Natural killer cell treated with Interleukin-12 subunit alpha and Interleukin-12 subunit beta and Interleukin-15 and Interleukin-18, amount 100 ng/mL, for 72 hours (primary cell): ENCODE measurements at regions not wholly inside any gene's neighbourhood (a gene's known extent, or its start where the extent isn't known, plus 50 kb on each side); places are given as distances from the start of the nearest gene placed in this dataset.

Source experiments
- ATAC-seq, 2 donors: fragments of 150-1000 bp; cut with Tn5 transposase in 1 of 2; sonication (Bioruptor Pico), chemical (Tn5 transposase) in 1 of 2; 2 replicates each; pipeline ENCODE4 v1.10.0; 2021
- DNase-seq: peaks from one replicate; pipeline ENCODE4 v3.0.0; 2022; ENCODE audit warnings: low spot score
- H3K27ac Mint-ChIP-seq, 2 donors: 1 replicate in 1 of 2; 2 replicates in 1 of 2; pipeline ENCODE4 v1.8.0; 2022; ENCODE audit warnings: mixed read lengths in 2 of 2, mild to moderate bottlenecking in 1 of 2, moderate library complexity in 1 of 2
- H3K27me3 Mint-ChIP-seq, 2 donors: 1 replicate in 1 of 2; 2 replicates in 1 of 2; pipeline ENCODE4 v1.8.0; 2022; ENCODE audit warnings: mixed read lengths in 2 of 2
- H3K36me3 Mint-ChIP-seq: one replicate; pipeline ENCODE4 v1.8.0; 2022; ENCODE audit warnings: mixed read lengths
- H3K4me1 Mint-ChIP-seq, 2 donors: 1 replicate in 1 of 2; 2 replicates in 1 of 2; pipeline ENCODE4 v1.8.0; 2022; ENCODE audit warnings: low read depth in 2 of 2, mixed read lengths in 2 of 2, mild to moderate bottlenecking in 1 of 2
- H3K4me3 Mint-ChIP-seq: one replicate; pipeline ENCODE4 v1.8.0; 2022; ENCODE audit warnings: mixed read lengths
- H3K9me3 Mint-ChIP-seq: 2 replicates; pipeline ENCODE4 v1.8.0; 2022; ENCODE audit warnings: mixed read lengths

DNA sequence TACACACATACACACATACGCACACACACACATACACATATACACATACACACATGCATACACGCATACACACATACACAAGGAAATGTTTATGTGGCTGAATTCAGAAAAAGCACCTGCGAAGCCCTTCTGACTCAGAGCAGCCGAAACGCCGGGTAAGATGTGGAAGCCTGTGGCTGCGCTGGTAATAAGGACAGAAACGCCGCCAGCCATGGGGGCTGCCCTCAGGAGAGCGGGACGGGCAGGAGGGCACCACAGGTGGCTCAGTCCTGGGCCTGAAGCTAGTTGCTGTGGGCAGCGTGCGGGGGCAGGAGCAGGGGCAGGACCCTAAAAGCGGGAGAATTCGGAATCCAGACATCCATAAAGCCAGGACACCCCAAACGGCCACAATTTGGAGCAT lies 378.3 kb downstream of the BRD1 start:
- Mint-ChIP-seq H3K4me3 (no peak overlapping the region), H3K4me1 (peaks cover 0 to 2% of the 10 kb centered on the region in 2 donors), H3K27me3 (peaks cover 11 to 20% of the 10 kb centered on the region in 2 donors), H3K27ac (no peak overlapping the region), H3K36me3 (no peaks in the 10 kb centered on the region), H3K9me3 (no peaks in the 10 kb centered on the region)
- DNase-seq (no peak), ATAC-seq (no peak)

DNA sequence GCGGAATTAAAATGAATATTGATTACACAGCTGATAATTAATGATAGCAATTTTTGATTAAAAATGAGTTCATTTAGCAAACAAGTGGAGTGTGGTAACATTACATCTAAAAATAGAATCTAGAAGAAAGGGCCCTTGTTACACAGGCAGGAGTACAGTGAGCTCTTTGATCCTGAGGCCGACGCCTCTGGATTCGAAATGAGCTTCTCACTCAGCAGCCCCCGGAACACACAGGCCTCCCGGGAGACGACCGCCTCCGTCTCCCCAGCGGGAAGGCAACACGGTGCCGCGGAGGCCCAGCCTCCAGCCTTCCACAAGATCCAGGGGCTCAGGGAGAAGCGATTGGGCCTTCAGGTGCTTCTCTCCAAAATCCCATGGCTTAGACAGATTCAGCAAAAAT lies 379.1 kb downstream of the BRD1 start:
- Mint-ChIP-seq H3K27ac (no peak overlapping the region), H3K9me3 (no peaks in the 10 kb centered on the region), H3K27me3 (peaks cover 11 to 20% of the 10 kb centered on the region in 2 donors), H3K4me1 (peaks cover 0 to 2% of the 10 kb centered on the region in 2 donors), H3K36me3 (no peaks in the 10 kb centered on the region), H3K4me3 (no peak overlapping the region)
- ATAC-seq (no peak), DNase-seq (no peak)

DNA sequence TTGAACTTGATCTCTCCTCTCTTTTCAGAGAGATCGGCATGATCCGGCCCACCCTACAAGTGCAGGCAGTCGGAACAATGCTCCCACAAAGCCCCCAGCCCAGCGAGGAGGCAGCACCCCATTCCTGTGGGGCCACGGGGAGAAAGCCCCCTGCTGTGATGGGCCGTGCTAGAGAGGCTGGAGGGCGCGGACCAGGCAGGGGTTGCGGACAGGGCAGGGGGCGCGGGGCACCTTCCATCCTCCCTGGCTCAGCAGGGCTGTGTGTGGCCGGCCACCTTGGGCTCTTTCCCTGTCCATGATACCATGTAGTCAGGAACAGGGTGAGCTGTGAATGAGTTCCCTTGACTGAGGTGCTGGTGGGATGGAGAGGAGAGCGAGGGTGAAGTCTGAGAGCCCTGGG lies 379.8 kb downstream of the BRD1 start:
- Mint-ChIP-seq H3K27ac (no peak overlapping the region), H3K27me3 (peaks cover 11 to 20% of the 10 kb centered on the region in 2 donors), H3K4me1 (peaks cover 0 to 2% of the 10 kb centered on the region in 2 donors), H3K4me3 (no peak overlapping the region), H3K9me3 (no peaks in the 10 kb centered on the region), H3K36me3 (no peaks in the 10 kb centered on the region)
- ATAC-seq (peak in 1 of 2 donors; percentile 45), DNase-seq (no peak)

DNA sequence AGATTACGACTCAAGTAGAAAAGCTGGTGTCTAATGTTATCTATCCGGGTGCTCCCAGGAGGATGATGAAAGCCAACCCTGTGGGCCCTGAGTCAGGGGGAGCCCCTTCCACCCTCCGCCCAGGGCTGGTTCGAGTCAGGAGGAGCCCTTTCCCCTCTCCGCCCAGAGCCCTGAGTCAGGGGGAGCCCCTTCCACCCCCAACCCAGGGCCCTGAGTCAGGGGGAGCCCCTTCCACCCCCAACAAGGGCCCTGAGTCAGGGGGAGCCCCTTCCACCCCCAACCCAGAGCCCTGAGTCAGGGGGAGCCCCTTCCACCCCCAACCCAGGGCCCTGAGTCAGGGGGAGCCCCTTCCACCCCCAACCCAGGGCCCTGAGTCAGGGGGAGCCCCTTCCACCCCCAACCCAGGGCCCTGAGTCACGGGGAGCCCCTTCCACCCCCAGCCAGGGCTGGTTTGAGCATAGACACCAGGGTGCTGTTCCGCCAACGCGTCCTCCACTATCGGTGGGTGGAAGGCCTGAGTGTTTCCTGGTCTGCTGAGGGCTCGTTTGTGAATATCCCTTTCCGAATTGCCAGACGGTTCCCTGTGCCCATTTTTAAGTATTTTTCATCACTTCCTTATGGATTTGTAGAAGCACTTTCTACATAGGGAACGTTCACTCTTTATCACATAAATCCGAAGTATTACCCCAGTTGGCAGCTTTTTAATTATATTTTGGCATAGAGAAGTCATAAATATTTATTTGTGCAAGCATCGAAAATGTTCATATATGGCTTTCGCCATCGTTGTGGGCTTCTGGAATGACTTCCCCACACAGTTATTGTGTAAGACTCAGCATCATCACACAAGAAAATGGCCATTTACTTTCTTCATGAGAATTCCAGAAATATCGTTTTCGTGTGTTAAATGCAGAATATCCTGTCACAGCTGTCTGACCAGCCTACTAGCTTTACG lies 380.6 kb downstream of the BRD1 start:
- no peak overlapping the region for H3K4me3 Mint-ChIP-seq
- H3K36me3 Mint-ChIP-seq = no peaks in the 10 kb centered on the region
- ATAC-seq = no peak
- H3K4me1 Mint-ChIP-seq = peaks cover 0 to 2% of the 10 kb centered on the region in 2 donors
- no peak for DNase-seq
- no peaks in the 10 kb centered on the region for H3K9me3 Mint-ChIP-seq
- no peak overlapping the region for H3K27ac Mint-ChIP-seq
- H3K27me3 Mint-ChIP-seq = peaks cover 11 to 20% of the 10 kb centered on the region in 2 donors

DNA sequence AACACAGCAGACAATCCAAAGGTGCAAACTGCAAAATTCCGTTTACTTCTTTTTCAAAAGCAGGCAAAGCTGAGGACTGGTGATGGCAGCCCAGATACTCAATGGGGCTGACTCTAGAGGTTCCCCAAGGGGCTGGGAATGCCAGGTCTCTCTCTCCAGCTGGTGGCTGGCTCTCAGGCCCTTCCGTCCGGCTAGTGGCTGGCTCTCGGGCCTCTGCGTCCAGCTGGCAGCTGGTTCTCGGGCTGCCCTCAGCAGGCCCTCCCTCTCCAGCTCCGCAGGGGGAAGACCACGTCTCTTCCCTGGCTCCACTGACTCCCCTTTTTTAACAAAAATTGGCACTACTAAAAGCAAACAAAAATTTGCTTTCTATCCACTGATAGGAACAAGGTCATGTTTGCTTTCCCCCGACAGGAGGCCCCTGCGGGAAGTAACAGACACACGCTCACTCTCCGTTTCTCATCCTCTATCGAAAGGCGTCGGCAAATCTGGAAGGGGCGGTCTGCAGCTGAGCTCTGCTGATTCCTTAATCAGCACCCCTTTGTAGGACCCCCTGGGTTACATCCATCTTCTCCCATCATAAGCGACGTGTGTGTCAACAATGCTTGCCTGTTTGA lies 381.4 kb downstream of the BRD1 start:
- peaks cover 0 to 2% of the 10 kb centered on the region in 2 donors for H3K4me1 Mint-ChIP-seq
- no peak for ATAC-seq

DNA sequence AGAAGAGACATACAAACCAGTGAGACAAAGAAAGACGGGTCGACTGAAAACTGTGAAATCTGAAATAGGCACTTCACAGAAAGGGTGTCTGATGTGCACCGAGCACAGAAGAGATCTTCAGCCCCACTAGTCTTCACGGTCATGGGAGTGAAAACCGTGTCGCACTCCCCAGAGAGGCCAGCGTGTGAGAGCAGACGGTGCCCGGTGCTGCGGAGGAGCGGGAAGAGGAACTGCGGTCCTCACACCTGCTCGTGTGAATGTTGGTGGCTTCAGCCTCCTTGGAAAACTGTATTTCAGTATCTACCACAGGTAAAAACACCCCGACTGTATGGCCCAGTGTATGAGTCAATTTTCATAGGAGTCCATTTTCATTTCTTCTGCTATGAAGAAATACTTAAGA lies 382.9 kb downstream of the BRD1 start:
- Mint-ChIP-seq H3K4me3 (no peak overlapping the region), H3K27ac (no peak overlapping the region), H3K27me3 (peaks cover 5 to 8% of the 10 kb centered on the region in 2 donors), H3K9me3 (no peaks in the 10 kb centered on the region), H3K36me3 (no peaks in the 10 kb centered on the region), H3K4me1 (no peaks in the 10 kb centered on the region)
- DNase-seq (no peak), ATAC-seq (no peak)

More for the DNA sequence above, 381.4 kb downstream of the BRD1 start:
- no peaks in the 10 kb centered on the region for H3K36me3 Mint-ChIP-seq
- H3K4me3 Mint-ChIP-seq = no peak overlapping the region
- H3K27me3 Mint-ChIP-seq = peaks cover 11 to 20% of the 10 kb centered on the region in 2 donors
- no peaks in the 10 kb centered on the region for H3K9me3 Mint-ChIP-seq
- H3K27ac Mint-ChIP-seq = no peak overlapping the region
- DNase-seq = no peak

DNA sequence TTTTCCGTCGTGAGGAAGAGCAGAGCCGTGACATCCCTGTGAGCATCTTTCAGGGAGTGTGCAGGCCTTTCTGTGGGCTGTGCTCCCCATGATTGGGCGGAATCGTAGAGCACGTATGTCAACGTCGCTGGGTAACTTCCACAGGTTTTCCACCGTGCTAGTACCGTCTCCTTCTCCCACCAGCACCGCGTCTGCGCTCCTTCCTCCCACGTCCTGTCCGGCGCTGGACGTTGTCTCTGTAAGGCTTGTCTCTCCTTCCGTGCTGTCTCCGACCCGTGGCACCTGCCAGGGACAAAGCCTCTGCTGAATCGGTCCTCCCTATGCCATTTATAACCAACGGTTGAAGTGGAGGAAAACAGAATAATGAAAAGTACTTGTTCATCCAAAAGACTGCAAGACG lies 386.7 kb downstream of the BRD1 start:
- Mint-ChIP-seq H3K27me3 (no peaks in the 10 kb centered on the region), H3K36me3 (no peaks in the 10 kb centered on the region), H3K4me3 (no peak overlapping the region), H3K27ac (no peak overlapping the region), H3K4me1 (no peaks in the 10 kb centered on the region), H3K9me3 (no peaks in the 10 kb centered on the region)
- ATAC-seq = no peak
- peak; percentile 45 for DNase-seq

DNA sequence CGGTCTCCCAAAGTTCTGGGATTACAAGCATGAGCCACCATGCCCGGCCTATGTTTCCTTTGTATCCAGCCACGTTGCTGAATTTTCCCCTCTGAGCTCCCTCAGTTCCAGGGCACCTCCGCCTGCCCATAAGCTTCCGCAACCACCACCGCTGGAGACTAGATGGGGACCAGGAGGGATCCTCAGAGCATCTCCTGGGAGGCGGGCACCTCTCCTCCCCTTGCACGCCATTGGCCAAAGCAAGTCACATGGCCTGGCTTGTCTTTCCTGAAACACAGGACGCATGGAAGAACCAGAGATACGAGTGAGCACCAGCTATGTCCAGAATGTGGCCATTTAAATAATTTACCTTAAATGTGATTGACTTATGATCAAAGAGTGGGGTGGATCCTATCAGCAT lies 388.3 kb downstream of the BRD1 start:
- no peak overlapping the region for H3K27ac Mint-ChIP-seq

DNA sequence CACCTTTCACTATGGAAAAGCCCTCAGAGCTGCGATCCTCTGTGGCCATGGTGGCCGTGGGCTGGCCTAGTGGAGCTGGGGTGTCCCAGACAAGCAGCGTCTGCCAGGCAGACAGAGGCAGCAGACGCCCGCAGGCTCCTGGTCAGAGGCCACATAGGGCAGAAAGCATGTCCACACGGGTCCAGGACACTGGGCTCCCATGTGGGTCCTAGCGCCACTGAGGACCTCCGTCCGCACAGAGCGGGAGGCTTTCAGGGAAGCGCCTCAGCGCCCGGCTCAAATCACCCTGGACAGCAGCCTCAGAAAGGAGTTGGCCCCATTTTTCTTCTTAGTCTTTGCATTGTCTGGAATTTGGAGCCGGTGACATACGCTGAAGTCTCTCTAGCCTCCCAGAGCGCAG lies 389.7 kb downstream of the BRD1 start:
- ATAC-seq (no peak), DNase-seq (peak; percentile 50)
- no peaks in the 10 kb centered on the region for H3K36me3 Mint-ChIP-seq
- H3K27ac Mint-ChIP-seq = no peak overlapping the region
- H3K4me1 Mint-ChIP-seq = no peaks in the 10 kb centered on the region
- no peak overlapping the region for H3K4me3 Mint-ChIP-seq
- no peaks in the 10 kb centered on the region for H3K27me3 Mint-ChIP-seq
- no peaks in the 10 kb centered on the region for H3K9me3 Mint-ChIP-seq

More for the DNA sequence above, 388.3 kb downstream of the BRD1 start:
- Mint-ChIP-seq H3K9me3 (no peaks in the 10 kb centered on the region), H3K36me3 (no peaks in the 10 kb centered on the region), H3K4me1 (no peaks in the 10 kb centered on the region), H3K4me3 (no peak overlapping the region), H3K27me3 (no peaks in the 10 kb centered on the region)
- DNase-seq (peak; percentile 29), ATAC-seq (no peak)

DNA sequence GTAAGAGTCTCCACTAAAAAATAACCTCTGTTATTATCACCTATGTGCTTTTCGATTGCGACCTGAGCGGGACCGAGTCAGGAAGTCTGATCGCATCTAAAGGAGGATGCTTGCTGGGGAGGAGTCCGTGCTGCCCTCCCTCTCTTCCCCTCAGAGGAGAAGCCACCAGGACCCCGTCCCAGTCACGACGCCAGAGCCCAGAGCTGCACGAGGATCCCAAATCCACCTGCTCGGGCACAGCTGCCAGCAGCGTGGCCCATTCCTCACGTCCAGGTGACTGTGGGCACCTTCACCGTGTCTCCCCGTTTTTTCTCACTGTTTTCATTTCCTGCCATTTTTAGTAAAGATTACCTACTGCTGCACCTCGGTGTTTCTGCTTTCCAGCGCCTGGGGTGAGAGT lies 390.3 kb downstream of the BRD1 start:
- H3K27ac Mint-ChIP-seq = no peak overlapping the region
- H3K36me3 Mint-ChIP-seq = no peaks in the 10 kb centered on the region
- DNase-seq = peak; percentile 10
- H3K4me3 Mint-ChIP-seq = no peak overlapping the region
- H3K9me3 Mint-ChIP-seq = no peaks in the 10 kb centered on the region
- ATAC-seq = no peak
- H3K4me1 Mint-ChIP-seq = no peaks in the 10 kb centered on the region
- no peaks in the 10 kb centered on the region for H3K27me3 Mint-ChIP-seq

DNA sequence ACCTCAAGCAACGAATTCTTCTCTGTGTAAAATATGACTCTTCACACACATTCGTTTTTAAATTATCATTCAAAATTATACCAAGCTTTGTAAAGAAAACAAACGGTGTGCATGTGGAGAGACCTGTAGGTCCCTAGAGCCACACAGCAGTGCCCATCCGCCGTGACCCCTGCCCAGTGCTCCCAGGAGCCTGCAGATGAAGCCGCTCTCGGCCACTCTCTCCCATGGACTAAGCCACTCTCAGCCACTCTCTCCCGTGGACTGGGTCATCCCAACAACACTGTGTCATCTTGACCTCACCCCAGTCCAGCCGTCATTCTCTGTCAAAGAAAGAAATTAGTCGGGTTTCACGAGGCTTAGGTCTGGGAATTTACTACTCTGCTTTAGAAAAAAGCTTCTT lies 391.6 kb downstream of the BRD1 start:
- no peak for ATAC-seq
- Mint-ChIP-seq H3K36me3 (no peaks in the 10 kb centered on the region), H3K9me3 (no peaks in the 10 kb centered on the region), H3K4me3 (no peak overlapping the region), H3K4me1 (no peaks in the 10 kb centered on the region), H3K27ac (no peak overlapping the region), H3K27me3 (no peaks in the 10 kb centered on the region)
- DNase-seq = no peak

DNA sequence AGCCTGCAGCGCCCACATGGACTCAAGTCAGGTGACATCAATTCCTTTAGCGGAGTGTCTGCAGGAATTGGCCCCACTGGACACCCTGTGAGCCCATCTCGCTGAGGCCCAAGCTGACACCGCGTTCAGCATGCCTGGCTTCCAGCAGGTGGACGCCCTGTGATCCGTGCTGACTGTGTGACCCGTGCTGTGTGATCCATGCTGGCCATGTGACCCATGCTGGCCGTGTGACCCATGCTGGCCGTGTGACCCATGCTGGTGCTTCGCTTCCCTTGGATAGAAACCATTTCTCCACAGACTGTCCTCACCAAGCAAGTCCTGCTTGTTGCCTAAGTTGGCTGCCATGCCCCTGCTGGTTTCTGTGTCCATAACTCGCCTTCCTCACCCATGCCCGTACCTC lies 392.1 kb downstream of the BRD1 start:
- no peaks in the 10 kb centered on the region for H3K27me3 Mint-ChIP-seq
- ATAC-seq = no peak
- no peak overlapping the region for H3K4me3 Mint-ChIP-seq
- H3K4me1 Mint-ChIP-seq = no peaks in the 10 kb centered on the region
- no peaks in the 10 kb centered on the region for H3K36me3 Mint-ChIP-seq
- no peaks in the 10 kb centered on the region for H3K9me3 Mint-ChIP-seq
- no peak overlapping the region for H3K27ac Mint-ChIP-seq
- no peak for DNase-seq

DNA sequence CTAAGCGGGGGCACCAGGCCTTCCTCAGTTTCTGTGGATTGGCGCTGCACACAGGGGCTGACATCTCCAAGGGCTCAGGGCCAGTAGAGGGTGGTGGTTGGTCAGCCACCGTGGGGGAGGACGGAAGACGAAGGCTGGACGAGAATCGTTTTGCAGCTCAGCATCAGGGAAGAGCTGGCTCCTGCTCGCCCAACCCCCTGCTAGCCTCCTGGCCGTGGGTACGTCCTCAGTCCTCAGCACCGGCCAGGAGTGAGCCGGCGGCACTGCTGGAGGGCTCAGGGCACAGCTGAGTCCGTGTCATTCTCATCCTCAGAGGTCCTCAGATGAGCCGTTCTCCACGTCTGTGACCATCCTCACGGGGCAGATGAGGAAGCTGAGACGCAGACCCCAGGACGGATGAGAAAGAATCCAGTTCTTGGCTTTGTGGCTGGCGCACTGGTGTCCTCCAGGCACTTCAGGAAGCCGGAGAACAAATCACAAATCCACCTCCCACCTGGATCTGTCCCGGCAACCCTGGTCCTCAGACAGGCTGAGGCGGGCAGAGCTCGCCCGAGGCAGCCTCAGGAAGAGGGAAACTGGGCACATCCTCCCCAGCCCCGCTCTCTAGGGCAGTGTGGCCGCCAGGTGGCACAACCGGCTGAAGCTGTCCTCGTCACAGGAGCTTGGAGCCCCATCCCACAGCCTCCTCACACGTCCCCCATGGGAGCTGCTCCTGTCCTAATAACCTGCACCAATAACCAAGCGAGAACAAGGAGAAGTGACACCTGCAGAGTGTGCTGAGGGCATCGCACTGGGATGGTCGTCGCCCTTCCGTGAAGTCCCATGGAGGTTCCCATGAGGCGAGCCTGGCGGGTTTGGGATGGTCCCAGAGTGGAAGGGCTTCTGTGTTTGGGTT lies 393.7 kb downstream of the BRD1 start:
- Mint-ChIP-seq H3K9me3 (no peaks in the 10 kb centered on the region), H3K4me1 (no peaks in the 10 kb centered on the region), H3K36me3 (no peaks in the 10 kb centered on the region), H3K27ac (no peak overlapping the region), H3K4me3 (no peak overlapping the region), H3K27me3 (no peaks in the 10 kb centered on the region)
- ATAC-seq (peak; percentile 24 to 48), DNase-seq (peak; percentile 55)
